HepG2 (cell line): ENCODE measurements at regions not wholly inside any gene's neighbourhood (a gene's known extent, or its start where the extent isn't known, plus 50 kb on each side); places are given as distances from the start of the nearest gene placed in this dataset.
A peak's percentile ranks its signal among the peaks of the same experiment; 100 is the strongest.

ENCODE experiments used
- ATF5 ChIP-seq: sonication (generic); formaldehyde crosslinking; IDR thresholded peaks from 2 replicates; pipeline ENCODE4 v1.4.0; 2020; ENCODE audit warnings: mild to moderate bottlenecking, low read depth, missing genetic modification reagents
- BRD4 ChIP-seq: sonication (generic); formaldehyde crosslinking; IDR thresholded peaks from 2 replicates; pipeline ENCODE4 v1.4.0; 2020; ENCODE audit warnings: missing genetic modification reagents
- CREM ChIP-seq, 2 experiments: sonication (generic) in 1 of 2; formaldehyde crosslinking in 1 of 2; IDR thresholded peaks; 2 replicates each; pipeline versions ENCODE4 v1.4.0 to v1.6.1; 2016 to 2020; ENCODE audit warnings: antibody characterized with exemption in 1 of 2, mild to moderate bottlenecking in 1 of 2, missing genetic modification reagents in 1 of 2
- HNRNPH1 ChIP-seq: fragments of 200-400 bp; formaldehyde crosslinking; optimal IDR thresholded peaks from 2 replicates; pipeline ENCODE3; 2017; ENCODE audit warnings: mild to moderate bottlenecking, low read depth, low read length
- MYNN ChIP-seq: sonication (generic); formaldehyde crosslinking; IDR thresholded peaks from 2 replicates; pipeline ENCODE4 v1.4.0; 2020; ENCODE audit warnings: mild to moderate bottlenecking, low read depth, missing genetic modification reagents
- NBN ChIP-seq: fragments of 450-650 bp; conservative IDR thresholded peaks from 2 replicates; pipeline ENCODE4 v1.6.1; 2017
- PAX8 ChIP-seq: sonication (generic); formaldehyde crosslinking; IDR thresholded peaks from 2 replicates; pipeline ENCODE4 v1.8.0; 2022; ENCODE audit warnings: mild to moderate bottlenecking, missing genetic modification reagents, borderline replicate concordance
- PRDM4 ChIP-seq: sonication (generic); formaldehyde crosslinking; IDR thresholded peaks from 2 replicates; pipeline ENCODE4 v1.9.0; 2021; ENCODE audit warnings: missing genetic modification reagents, borderline replicate concordance
- SOX13 ChIP-seq, 3 experiments: fragments of 450-650 bp in 1 of 3; sonication (generic) in 1 of 3; formaldehyde crosslinking in 1 of 3; IDR thresholded peaks in 2 of 3; conservative IDR thresholded peaks in 1 of 3; 2 replicates each; pipeline versions ENCODE4 v1.5.0 to v1.6.1; 2016 to 2020; ENCODE audit warnings: antibody characterized with exemption in 1 of 3, mild to moderate bottlenecking in 1 of 3, missing compliant biosample characterization in 1 of 3, missing genetic modification reagents in 1 of 3, moderate library complexity in 1 of 3
- ZBTB20 ChIP-seq: sonication (generic); formaldehyde crosslinking; IDR thresholded peaks from 2 replicates; pipeline ENCODE4 v1.8.1; 2023; ENCODE audit warnings: missing genetic modification reagents, low read depth, mild to moderate bottlenecking, borderline replicate concordance
- ZFP91 ChIP-seq: sonication (generic); formaldehyde crosslinking; IDR thresholded peaks from 2 replicates; pipeline ENCODE4 v1.9.0; 2022; ENCODE audit warnings: missing genetic modification reagents, mild to moderate bottlenecking, borderline replicate concordance
- ZNF101 ChIP-seq: sonication (generic); formaldehyde crosslinking; IDR thresholded peaks from 2 replicates; pipeline ENCODE4 v1.4.0; 2020; ENCODE audit warnings: mild to moderate bottlenecking, low read depth, missing genetic modification reagents, borderline replicate concordance
- ZNF329 ChIP-seq: sonication (generic); formaldehyde crosslinking; IDR thresholded peaks from 2 replicates; pipeline ENCODE4 v1.9.0; 2021; ENCODE audit warnings: low read depth, mild to moderate bottlenecking, missing genetic modification reagents
- ZNF672 ChIP-seq: sonication (generic); formaldehyde crosslinking; IDR thresholded peaks from 2 replicates; pipeline ENCODE4 v1.8.1; 2022; ENCODE audit warnings: missing genetic modification reagents
- ZNF766 ChIP-seq: sonication (generic); formaldehyde crosslinking; IDR thresholded peaks from 2 replicates; pipeline ENCODE4 v1.5.0; 2020; ENCODE audit warnings: missing genetic modification reagents, borderline replicate concordance
- ZSCAN12 ChIP-seq: sonication (generic); formaldehyde crosslinking; IDR thresholded peaks from 2 replicates; pipeline ENCODE4 v1.9.0; 2021; ENCODE audit warnings: mild to moderate bottlenecking, missing genetic modification reagents

- TF ChIP-seq BRD4, result 0 out of 2 replicates have a peak, but pooled peaks have one; percentile 10
- no peak for TF ChIP-seq ZFP91 (CRISPR knock-in tag)
- TF ChIP-seq ZBTB20 (CRISPR knock-in tag), result 0 out of 2 replicates have a peak, but pooled peaks have one; percentile 47
- TF ChIP-seq ZNF329 (CRISPR knock-in tag), result no peak
- no peak for TF ChIP-seq ZNF766 (CRISPR knock-in tag)
- TF ChIP-seq CREM (IDR thresholded peaks at IDR 0.05), result peak; percentile 20; the same call in 1 of the 2 replicates
- no peak for TF ChIP-seq CREM (CRISPR knock-in tag; IDR thresholded peaks at IDR 0.05)
- TF ChIP-seq ATF5 (CRISPR knock-in tag), result no peak
- TF ChIP-seq MYNN (CRISPR knock-in tag), result no peak
- no peak for TF ChIP-seq PRDM4
- no peak for TF ChIP-seq ZSCAN12 (CRISPR knock-in tag)
- no peak for TF ChIP-seq NBN
- TF ChIP-seq HNRNPH1, result no peak
- TF ChIP-seq ZNF672, result no peak
- TF ChIP-seq PAX8 (CRISPR knock-in tag), result no peak
- no peak for TF ChIP-seq SOX13 (IDR thresholded peaks at IDR 0.05)
- TF ChIP-seq SOX13 (CRISPR knock-in tag; conservative IDR thresholded peaks at IDR 0.05 in 1 of 2, IDR thresholded peaks at IDR 0.05 in 1 of 2), result peak in 1 of 2 experiments; percentile 21; a peak in 1 of 4 replicates
- TF ChIP-seq ZNF101 (CRISPR knock-in tag), result no peak
Observed at GRCh38 chr2:234828382-234829073, 123.3 kb upstream of the SH3BP4 start (continued).
